SK-N-SH treated with all-trans-retinoic acid at 6 μM for 48 hours (cell line): ENCODE measurements at regions not wholly inside any gene's neighbourhood (a gene's known extent, or its start where the extent isn't known, plus 50 kb on each side); places are given as distances from the start of the nearest gene placed in this dataset.

ENCODE experiments used
- CSDC2 ChIP-seq: fragments of 250-450 bp; sonication (Bioruptor Pico); IDR thresholded peaks from 2 replicates; pipeline ENCODE4 v1.5.0; 2020; ENCODE audit warnings: mild to moderate bottlenecking, moderate library complexity
- GLIS3 ChIP-seq: fragments of 250-450 bp; sonication (Bioruptor Pico); IDR thresholded peaks from 2 replicates; pipeline ENCODE4 v1.5.0; 2020; ENCODE audit warnings: mild to moderate bottlenecking, moderate library complexity
- ISL1 ChIP-seq: fragments of 250-450 bp; sonication (Bioruptor Pico); IDR thresholded peaks from 2 replicates; pipeline ENCODE4 v2.1.2; 2022; ENCODE audit warnings: mild to moderate bottlenecking, moderate library complexity
- OSR1 ChIP-seq: fragments of 250-450 bp; sonication (Bioruptor Pico); IDR thresholded peaks from 2 replicates; pipeline ENCODE4 v1.8.0; 2022; ENCODE audit warnings: moderate library complexity, mild to moderate bottlenecking, inconsistent platforms
- PATZ1 ChIP-seq: fragments of 250-450 bp; sonication (Bioruptor Pico); IDR thresholded peaks from 2 replicates; pipeline ENCODE4 v1.8.0; 2020; ENCODE audit warnings: mild to moderate bottlenecking, moderate library complexity, borderline replicate concordance
- PPARA ChIP-seq: fragments of 250-450 bp; sonication (Bioruptor Pico); IDR thresholded peaks from 2 replicates; pipeline ENCODE4 v1.5.0; 2020; ENCODE audit warnings: mild to moderate bottlenecking, borderline replicate concordance
- RARB ChIP-seq: fragments of 250-450 bp; sonication (Bioruptor Pico); IDR thresholded peaks from 2 replicates; pipeline ENCODE4 v1.8.0; 2021; ENCODE audit warnings: mild to moderate bottlenecking, moderate library complexity
- TCF4 ChIP-seq: fragments of 250-450 bp; sonication (Bioruptor Pico); IDR thresholded peaks from 2 replicates; pipeline ENCODE4 v1.8.0; 2021; ENCODE audit warnings: mild to moderate bottlenecking, moderate library complexity, borderline replicate concordance
- ZC3H10 ChIP-seq: fragments of 250-450 bp; sonication (Bioruptor Pico); IDR thresholded peaks from 2 replicates; pipeline ENCODE4 v1.5.1; 2021; ENCODE audit warnings: mild to moderate bottlenecking, moderate library complexity
- ZFP3 ChIP-seq: fragments of 250-450 bp; sonication (Bioruptor Pico); IDR thresholded peaks from 2 replicates; pipeline ENCODE4 v1.5.0; 2020; ENCODE audit warnings: mild to moderate bottlenecking, moderate library complexity
- ZFP30 ChIP-seq: fragments of 450-650 bp; formaldehyde crosslinking; IDR thresholded peaks from 2 replicates; pipeline ENCODE4 v1.5.0; 2022; ENCODE audit warnings: mild to moderate bottlenecking, moderate library complexity
- ZNF70 ChIP-seq: fragments of 450-650 bp; formaldehyde crosslinking; IDR thresholded peaks from 2 replicates; pipeline ENCODE4 v1.5.0; 2020; ENCODE audit warnings: mild to moderate bottlenecking, moderate library complexity
- ZNF8 ChIP-seq: fragments of 450-650 bp; formaldehyde crosslinking; IDR thresholded peaks from 2 replicates; pipeline ENCODE4 v1.5.0; 2020; ENCODE audit warnings: mild to moderate bottlenecking, moderate library complexity

DNA sequence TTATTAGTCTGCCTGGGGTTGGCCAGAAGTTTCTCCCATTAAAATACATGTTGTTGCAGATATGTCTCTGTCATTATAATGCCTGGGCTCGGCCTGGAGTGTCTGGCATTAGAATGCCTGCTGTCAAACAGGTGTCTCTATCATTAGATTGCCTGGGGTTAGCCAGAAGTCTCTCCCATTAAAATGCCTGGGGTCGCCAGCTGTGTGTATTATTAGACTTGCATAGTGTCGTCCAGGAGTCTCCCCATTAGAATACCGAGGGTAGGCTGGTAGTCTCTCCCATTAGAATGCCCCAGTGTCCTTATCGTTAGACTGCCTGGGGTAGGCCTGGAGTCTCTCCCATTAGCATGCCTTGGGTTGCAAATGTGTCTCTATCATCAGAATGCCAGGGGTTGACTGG, 2270.8 kb downstream of the TP53TG3F start:
- no peak for TF ChIP-seq CSDC2 (CRISPR knock-in tag)
- no peak for TF ChIP-seq PPARA
- no peak for TF ChIP-seq PATZ1
- TF ChIP-seq ZFP3 (CRISPR knock-in tag): no peak
- no peak for TF ChIP-seq GLIS3 (CRISPR knock-in tag)
- no peak for TF ChIP-seq ZFP30 (CRISPR knock-in tag)
- no peak for TF ChIP-seq ZNF8
- TF ChIP-seq ZNF70 (CRISPR knock-in tag): no peak
- no peak for TF ChIP-seq ISL1 (CRISPR knock-in tag)
- no peak for TF ChIP-seq TCF4 (CRISPR knock-in tag)
- no peak for TF ChIP-seq ZC3H10 (CRISPR knock-in tag)
- no peak for TF ChIP-seq RARB (CRISPR knock-in tag)
- no peak for TF ChIP-seq OSR1 (CRISPR knock-in tag)
